ENCODE measurements at regions not wholly inside any gene's neighbourhood (a gene's known extent, or its start where the extent isn't known, plus 50 kb on each side); places are given as distances from the start of the nearest gene placed in this dataset.

DNA sequence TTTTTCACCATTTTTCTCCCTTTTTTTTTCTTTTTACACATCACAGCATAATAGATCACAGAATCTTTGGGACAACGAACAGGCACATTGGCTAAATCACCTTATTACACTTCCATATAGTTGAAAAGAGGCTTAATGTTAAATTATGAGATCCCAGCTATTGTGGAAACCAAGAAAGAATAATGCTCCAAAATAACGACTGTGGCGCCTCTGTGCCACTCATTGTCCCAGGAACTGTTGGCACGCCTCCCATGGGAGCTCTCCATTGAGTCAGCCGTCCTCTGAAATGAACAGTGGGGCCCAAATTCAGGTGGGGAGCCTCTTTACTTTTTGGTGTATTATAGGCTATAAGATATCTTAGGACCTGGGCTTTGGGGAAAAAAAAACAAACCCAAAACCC lies 82.2 kb upstream of the NFIB start:
- TF ChIP-seq, protein P1, sequence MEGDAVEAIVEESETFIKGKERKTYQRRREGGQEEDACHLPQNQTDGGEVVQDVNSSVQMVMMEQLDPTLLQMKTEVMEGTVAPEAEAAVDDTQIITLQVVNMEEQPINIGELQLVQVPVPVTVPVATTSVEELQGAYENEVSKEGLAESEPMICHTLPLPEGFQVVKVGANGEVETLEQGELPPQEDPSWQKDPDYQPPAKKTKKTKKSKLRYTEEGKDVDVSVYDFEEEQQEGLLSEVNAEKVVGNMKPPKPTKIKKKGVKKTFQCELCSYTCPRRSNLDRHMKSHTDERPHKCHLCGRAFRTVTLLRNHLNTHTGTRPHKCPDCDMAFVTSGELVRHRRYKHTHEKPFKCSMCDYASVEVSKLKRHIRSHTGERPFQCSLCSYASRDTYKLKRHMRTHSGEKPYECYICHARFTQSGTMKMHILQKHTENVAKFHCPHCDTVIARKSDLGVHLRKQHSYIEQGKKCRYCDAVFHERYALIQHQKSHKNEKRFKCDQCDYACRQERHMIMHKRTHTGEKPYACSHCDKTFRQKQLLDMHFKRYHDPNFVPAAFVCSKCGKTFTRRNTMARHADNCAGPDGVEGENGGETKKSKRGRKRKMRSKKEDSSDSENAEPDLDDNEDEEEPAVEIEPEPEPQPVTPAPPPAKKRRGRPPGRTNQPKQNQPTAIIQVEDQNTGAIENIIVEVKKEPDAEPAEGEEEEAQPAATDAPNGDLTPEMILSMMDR (IDR thresholded peaks at IDR 0.05; ENCODE audit: low read depth, low read length) = no peak
- H3K4me3 ChIP-seq (ENCODE audit: low read depth, low read length) = no peak overlapping the region

DNA sequence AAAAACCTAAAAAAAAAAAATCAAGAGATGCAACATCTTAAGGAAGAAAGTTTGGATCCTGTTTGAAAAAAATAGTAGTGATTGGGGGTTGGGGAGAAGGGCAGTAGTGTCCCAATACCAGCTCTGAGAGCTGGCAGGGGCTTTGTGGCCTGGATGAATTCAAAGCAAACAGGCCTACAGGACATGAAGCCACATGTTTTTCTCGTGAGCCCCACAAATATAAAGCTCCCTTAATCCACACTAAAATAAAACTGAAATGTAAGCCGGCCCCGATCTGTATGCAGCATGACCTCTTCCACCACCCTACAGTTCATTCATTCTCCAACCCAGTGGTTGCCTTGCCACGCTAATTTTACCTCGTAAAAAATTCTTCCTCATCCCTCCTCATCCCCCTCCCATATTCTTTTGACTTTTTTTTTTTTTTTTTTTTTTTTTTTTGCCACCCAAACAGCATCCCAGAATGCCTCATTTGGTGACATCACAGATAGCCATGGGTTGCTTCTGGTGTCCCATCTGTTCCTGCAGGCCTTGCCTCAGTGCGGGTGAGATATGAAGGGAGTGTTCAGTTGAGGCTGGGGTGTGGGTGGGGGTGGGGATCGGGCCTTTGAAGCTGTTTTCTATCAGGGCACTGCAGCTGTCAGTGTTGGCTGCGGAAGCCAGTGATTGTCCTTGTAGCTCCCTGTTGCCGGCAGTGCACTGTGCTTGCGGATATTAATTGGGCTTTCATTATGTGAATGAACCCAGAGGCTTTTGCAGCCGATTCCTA lies 81.6 kb upstream of the NFIB start:
- H3K4me3 ChIP-seq (ENCODE audit: low read depth, low read length) = no peak overlapping the region
- TF ChIP-seq, protein P1 (IDR thresholded peaks at IDR 0.05; ENCODE audit: low read depth, low read length) = no peak

DNA sequence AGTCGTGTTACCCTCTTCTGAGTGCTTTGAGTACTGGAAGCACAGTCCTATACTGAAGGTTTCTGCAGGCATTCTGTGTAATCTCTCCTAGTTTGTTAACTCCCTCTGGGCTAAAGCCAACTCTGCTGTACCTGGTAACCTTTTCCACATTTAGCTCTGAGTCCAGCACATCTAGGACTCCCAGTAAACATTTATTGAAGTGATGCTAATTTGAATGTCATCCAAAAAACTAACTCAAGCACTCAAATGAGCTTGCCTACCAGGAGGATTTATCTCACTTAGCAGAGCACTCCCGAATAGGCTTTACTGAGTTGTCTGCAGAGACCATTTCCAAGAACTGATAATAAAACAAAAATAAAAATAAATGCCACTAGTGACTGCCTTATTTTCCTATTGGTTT lies 79.5 kb upstream of the NFIB start:
- TF ChIP-seq, protein P1 (IDR thresholded peaks at IDR 0.05; ENCODE audit: low read depth, low read length) = no peak
- no peak overlapping the region for H3K4me3 ChIP-seq (ENCODE audit: low read depth, low read length)

DNA sequence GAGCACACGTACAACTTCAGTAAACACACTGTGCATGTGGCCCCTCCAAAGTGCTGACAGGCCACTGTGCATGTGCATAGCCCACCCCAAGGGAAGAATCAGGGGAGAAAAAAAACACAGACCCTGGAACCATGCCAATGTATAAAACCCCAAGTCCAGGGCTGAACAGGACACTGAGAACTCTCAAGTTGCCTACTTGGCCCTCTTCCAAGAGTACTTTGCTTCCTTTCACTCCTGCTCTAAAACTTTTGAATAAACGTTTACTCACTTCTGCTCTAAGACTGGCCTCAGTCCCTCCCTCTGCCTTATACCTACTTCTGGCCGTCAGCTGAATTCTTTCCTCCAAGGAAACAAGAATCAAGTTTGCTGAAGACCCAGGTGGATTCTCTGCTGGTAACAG lies 77.7 kb upstream of the NFIB start:
- TF ChIP-seq, protein P1 (IDR thresholded peaks at IDR 0.05; ENCODE audit: low read depth, low read length) = no peak
- H3K4me3 ChIP-seq (ENCODE audit: low read depth, low read length) = no peak overlapping the region

DNA sequence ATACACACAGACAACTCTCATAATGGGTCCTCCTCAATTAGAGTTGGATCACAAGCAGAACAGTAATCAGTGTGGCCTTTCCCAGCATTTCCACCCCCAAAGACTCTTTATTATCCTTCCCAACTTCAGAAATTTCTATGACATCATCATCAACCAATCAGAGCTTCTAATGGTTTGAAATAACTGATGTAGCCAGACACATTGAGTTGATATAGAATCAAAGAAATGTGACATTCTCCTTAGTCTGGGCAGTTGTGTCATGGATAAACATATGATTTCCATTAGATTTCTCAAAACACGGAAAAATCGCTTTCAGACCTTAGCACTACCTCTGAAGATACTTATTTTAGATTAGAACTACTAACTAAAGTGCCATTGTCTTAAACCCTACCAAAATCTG lies 75.7 kb upstream of the NFIB start:
- H3K4me3 ChIP-seq (ENCODE audit: low read depth, low read length) = no peak overlapping the region
- TF ChIP-seq, protein P1 (IDR thresholded peaks at IDR 0.05; ENCODE audit: low read depth, low read length) = no peak

DNA sequence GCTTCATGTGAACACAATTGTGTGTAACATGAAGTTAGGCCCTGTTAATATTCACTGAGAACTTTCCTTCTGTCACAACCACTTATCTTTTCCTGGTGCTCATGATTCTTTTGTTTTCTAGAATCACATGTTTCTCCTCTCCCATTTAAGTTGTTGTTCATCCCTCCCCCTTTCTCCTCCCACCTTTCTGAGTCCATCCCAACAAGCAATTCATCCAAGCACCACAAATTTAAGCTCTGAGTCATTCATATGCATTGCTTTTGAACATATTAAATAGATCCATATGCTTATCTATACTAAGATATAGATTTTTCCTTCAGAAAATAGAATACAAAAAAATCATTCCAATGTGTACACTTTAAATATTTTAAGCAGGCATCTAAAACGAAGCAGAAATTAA lies 75.2 kb upstream of the NFIB start:
- TF ChIP-seq, protein P1 (IDR thresholded peaks at IDR 0.05; ENCODE audit: low read depth, low read length) = no peak
- no peak overlapping the region for H3K4me3 ChIP-seq (ENCODE audit: low read depth, low read length)

DNA sequence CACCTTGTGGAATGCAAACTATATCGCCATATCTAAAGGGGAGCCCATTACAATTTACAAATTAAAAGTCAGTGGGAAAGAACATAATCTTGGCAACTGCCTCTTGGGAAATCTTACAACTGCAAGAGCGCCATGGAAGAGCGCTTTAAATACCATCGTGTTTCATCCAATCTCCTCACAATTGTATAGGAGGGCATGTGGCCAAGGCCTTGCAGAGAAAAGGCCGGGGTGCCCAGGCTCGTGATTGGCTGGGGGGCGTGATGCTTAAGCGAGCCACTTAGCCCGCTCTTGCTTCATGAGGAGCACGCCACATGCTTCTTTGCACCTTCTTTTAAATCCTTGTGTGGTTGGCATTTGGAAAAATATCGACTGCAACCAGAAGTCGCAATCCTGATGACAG lies 69.8 kb upstream of the NFIB start:
- TF ChIP-seq, protein P1 (IDR thresholded peaks at IDR 0.05; ENCODE audit: low read depth, low read length) = no peak
- no peak overlapping the region for H3K4me3 ChIP-seq (ENCODE audit: low read depth, low read length)

Measured in WI38 (cell line).